Psoas muscle (tissue), 7 donors: ENCODE measurements at regions not wholly inside any gene's neighbourhood (a gene's known extent, or its start where the extent isn't known, plus 50 kb on each side); places are given as distances from the start of the nearest gene placed in this dataset.
A peak's percentile ranks its signal among the peaks of the same experiment; 100 is the strongest.

ENCODE experiments used
- ATAC-seq, 4 donors: fragments of 200-7000 bp; cut with Tn5 transposase; one replicate each; pipeline ENCODE4 v1.9.1; 2020; ENCODE audit warnings: moderate library complexity in 3 of 4, mild to moderate bottlenecking in 2 of 4
- DNase-seq, 2 donors: peaks; one replicate each; pipeline ENCODE4 v3.0.0-alpha.2; 2020
- H3K27ac ChIP-seq: fragments of 200-600 bp; one replicate; pipeline ENCODE4 v1.8.0; 2022
- H3K27me3 ChIP-seq, 3 donors: fragments of 200-600 bp in 1 of 3; one replicate each; pipeline versions ENCODE4 v1.6.1 to v1.8.0; 2013 to 2022; ENCODE audit warnings: low read length in 2 of 3, mild to moderate bottlenecking in 2 of 3, moderate library complexity in 1 of 3; ENCODE audit not compliant: insufficient read depth in 3 of 3
- H3K36me3 ChIP-seq, 2 donors: fragments of 200-600 bp in 1 of 2; one replicate each; pipeline versions ENCODE4 v1.6.1 to v1.8.0; 2013 to 2022; ENCODE audit warnings: low read depth in 1 of 2, mild to moderate bottlenecking in 1 of 2, moderate library complexity in 1 of 2; ENCODE audit not compliant: insufficient read depth in 1 of 2
- H3K4me1 ChIP-seq: fragments of 200-600 bp; one replicate; pipeline ENCODE4 v1.8.0; 2022
- H3K4me3 ChIP-seq: fragments of 200-600 bp; one replicate; pipeline ENCODE4 v1.8.0; 2022; ENCODE audit warnings: mild to moderate bottlenecking
- H3K9me3 ChIP-seq: fragments of 200-600 bp; one replicate; pipeline ENCODE4 v1.8.0; 2022
- WGBS, 3 donors: extraction: QIAGEN DNeasy Blood & Tissue Kit; methylation state at CpG; one replicate each; pipeline versions ENCODE4 v1.1.6 to v1.1.7; 2013; 5-methylcytosine and 5-hydroxymethylcytosine counted together
- intact Hi-C, 2 donors: fragments of 100-400 bp; cut with DNase I; formaldehyde crosslinking; loops; one replicate each; pipeline versions ENCODE4 v1.11.0 to v1.14.2; 2022
- TF ChIP-seq, protein P1 (sequence below): fragments of 200-600 bp; IDR thresholded peaks from one replicate; pipeline ENCODE4 v1.8.0; 2022; ENCODE audit warnings: antibody characterized with exemption
- donor health status: healthy with polysubstance abuse.
- donor health status: DM: no; HTN: no; CAD: no; lungs with moderate emphysema.
- donor health status: Bipolar disorder and iron deficiency.
- donor health status: healthy.
- donor health status: DM: yes; HTN: yes; CAD: no.
- donor health status: DM: no; HTN: no; CAD: no.
- donor health status: DM: yes; HTN: yes; CAD: no.

DNA sequence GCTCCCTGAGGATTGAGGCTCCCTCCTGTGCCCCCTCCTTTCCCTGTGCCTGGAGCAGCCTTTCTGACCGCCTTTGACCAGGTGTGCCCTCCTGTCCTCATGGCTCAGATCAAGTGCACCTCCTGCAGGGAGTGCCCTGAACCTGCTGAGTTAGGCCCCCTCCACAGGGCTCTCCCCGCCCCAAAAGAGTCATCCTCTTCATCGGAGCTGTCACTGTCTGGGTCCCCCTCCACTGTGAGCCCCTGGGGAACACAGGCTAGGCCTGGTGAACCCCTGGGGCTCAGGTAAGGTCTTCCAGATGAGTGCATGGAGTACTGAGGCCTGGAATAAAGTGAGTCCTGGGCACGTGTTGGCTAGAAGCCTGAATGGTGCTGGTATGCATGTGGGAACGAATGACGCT is 173.5 kb downstream of the INHBB start:
- no peak overlapping the region for H3K4me3 ChIP-seq
- no peaks in the 10 kb centered on the region for H3K36me3 ChIP-seq
- TF ChIP-seq, protein P1, sequence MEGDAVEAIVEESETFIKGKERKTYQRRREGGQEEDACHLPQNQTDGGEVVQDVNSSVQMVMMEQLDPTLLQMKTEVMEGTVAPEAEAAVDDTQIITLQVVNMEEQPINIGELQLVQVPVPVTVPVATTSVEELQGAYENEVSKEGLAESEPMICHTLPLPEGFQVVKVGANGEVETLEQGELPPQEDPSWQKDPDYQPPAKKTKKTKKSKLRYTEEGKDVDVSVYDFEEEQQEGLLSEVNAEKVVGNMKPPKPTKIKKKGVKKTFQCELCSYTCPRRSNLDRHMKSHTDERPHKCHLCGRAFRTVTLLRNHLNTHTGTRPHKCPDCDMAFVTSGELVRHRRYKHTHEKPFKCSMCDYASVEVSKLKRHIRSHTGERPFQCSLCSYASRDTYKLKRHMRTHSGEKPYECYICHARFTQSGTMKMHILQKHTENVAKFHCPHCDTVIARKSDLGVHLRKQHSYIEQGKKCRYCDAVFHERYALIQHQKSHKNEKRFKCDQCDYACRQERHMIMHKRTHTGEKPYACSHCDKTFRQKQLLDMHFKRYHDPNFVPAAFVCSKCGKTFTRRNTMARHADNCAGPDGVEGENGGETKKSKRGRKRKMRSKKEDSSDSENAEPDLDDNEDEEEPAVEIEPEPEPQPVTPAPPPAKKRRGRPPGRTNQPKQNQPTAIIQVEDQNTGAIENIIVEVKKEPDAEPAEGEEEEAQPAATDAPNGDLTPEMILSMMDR: no peak
- no peaks in the 10 kb centered on the region for H3K9me3 ChIP-seq
- DNase-seq (no peak), ATAC-seq (no peak)
- intact Hi-C loops: no loop called here
- H3K27ac ChIP-seq: no peak overlapping the region
- H3K27me3 ChIP-seq: no peaks in the 10 kb centered on the region
- H3K4me1 ChIP-seq: no peaks in the 10 kb centered on the region
- WGBS, 3 donors: 92 to 95% (median 93%) methylated on average over 6 of the region's 6 CpGs

GRCh38 chr2:120520454-120520853 is 174.5 kb downstream of the INHBB start:
- Histone ChIP-seq H3K4me1 (peaks cover 6% of the 10 kb centered on the region), H3K27ac (no peak overlapping the region), H3K9me3 (no peaks in the 10 kb centered on the region), H3K4me3 (no peak overlapping the region), H3K27me3 (no peaks in the 10 kb centered on the region), H3K36me3 (no peaks in the 10 kb centered on the region)
- WGBS, 3 donors: 89 to 95% (median 95%) methylated on average over 5 of the region's 5 CpGs
- ATAC-seq (no peak), DNase-seq (no peak)
- intact Hi-C loops: no loop called here
- TF ChIP-seq, protein P1: no peak

- TF ChIP-seq, protein P1: peak; percentile 68
- Histone ChIP-seq H3K9me3 (no peaks in the 10 kb centered on the region), H3K4me3 (no peak overlapping the region), H3K4me1 (peaks cover 6% of the 10 kb centered on the region), H3K27ac (no peak overlapping the region), H3K27me3 (no peaks in the 10 kb centered on the region), H3K36me3 (no peaks in the 10 kb centered on the region)
- ATAC-seq (peak; percentile 56 to 81 (median 72)), DNase-seq (peak; percentile 52 to 79)
- intact Hi-C loops: no loop called here
- 49 to 57% (median 52%) methylated on average over 13 of the region's 13 CpGs for WGBS, 3 donors
Measured at GRCh38 chr2:120520929-120521912, 175.3 kb downstream of the INHBB start.

DNA sequence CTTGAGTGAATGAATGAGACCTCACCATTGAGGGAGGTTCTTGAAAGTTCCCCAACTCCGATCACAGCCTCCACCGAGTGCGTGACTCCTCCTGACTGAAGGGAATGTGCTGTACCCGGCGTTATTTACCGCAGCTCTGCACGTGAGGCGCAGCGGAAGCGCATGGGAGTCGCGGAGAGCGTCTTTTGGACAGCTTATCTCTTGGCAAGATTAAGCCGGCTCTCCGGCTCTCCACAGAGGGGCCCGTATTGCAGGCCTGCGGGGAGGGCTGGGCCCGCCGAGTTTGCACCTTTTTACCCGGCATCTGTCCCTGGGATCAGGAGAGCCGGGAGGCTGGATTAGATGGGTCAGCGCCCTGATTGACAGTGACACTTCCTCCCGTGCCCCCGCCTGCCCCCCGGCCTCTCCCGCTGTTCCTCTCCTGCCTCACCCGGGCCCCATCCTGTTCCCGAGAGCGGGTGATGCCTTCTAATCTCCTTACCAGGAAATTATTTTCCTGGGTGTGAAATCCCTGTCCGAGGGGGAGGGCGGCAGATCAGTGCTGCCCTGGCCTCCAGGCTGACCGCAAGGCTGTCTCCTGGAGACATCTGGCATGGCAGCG is 176.3 kb downstream of the INHBB start:
- Histone ChIP-seq H3K4me1 (peaks cover 6% of the 10 kb centered on the region), H3K36me3 (no peaks in the 10 kb centered on the region), H3K27ac (no peak overlapping the region), H3K9me3 (no peaks in the 10 kb centered on the region), H3K4me3 (no peak overlapping the region), H3K27me3 (no peaks in the 10 kb centered on the region)
- TF ChIP-seq, protein P1: no peak
- ATAC-seq: peak in 2 of 4 donors; percentile 11 to 46
- intact Hi-C loops: no loop called here
- WGBS, 3 donors: 70 to 74% (median 71%) methylated on average over 32 to 33 of the region's 33 CpGs
- no peak for DNase-seq
